Spleen (tissue), 7 donors: ENCODE measurements at regions not wholly inside any gene's neighbourhood (a gene's known extent, or its start where the extent isn't known, plus 50 kb on each side); places are given as distances from the start of the nearest gene placed in this dataset.

Experiments
- CTCF ChIP-seq, 11 experiments: fragments of 200-600 bp in 7 of 11; fragments of 450-650 bp in 4 of 11; sonication (generic) in 4 of 11; IDR thresholded peaks in 8 of 11; conservative IDR thresholded peaks in 3 of 11; 1 replicate in 7 of 11; 2 replicates in 4 of 11; pipeline versions ENCODE4 v1.4.0 to v1.8.0; 2016 to 2021; ENCODE audit warnings: antibody characterized with exemption in 11 of 11, inconsistent platforms in 4 of 11, mild to moderate bottlenecking in 1 of 11
- POLR2A ChIP-seq, 3 donors: fragments of 450-650 bp; IDR thresholded peaks; one replicate each; pipeline ENCODE4 v1.5.1; 2017; ENCODE audit warnings: antibody characterized with exemption in 3 of 3, mild to moderate bottlenecking in 1 of 3
- donor health status: DM: no; HTN: no; CAD: no; lungs with moderate emphysema.
- donor health status: DM: no; HTN: no; CAD: no.
- donor health status: DM: no; HTN: no; CAD: no.

GRCh38 chr11:135017296-135017695, 605.3 kb upstream of the B3GAT1 start:
- TF ChIP-seq CTCF (IDR thresholded peaks at IDR 0.05 in 8 of 11, conservative IDR thresholded peaks at IDR 0.05 in 3 of 11): no peak
- TF ChIP-seq POLR2A (IDR thresholded peaks at IDR 0.05): no peak
